ENCODE measurements at regions not wholly inside any gene's neighbourhood (a gene's known extent, or its start where the extent isn't known, plus 50 kb on each side); places are given as distances from the start of the nearest gene placed in this dataset.

DNA sequence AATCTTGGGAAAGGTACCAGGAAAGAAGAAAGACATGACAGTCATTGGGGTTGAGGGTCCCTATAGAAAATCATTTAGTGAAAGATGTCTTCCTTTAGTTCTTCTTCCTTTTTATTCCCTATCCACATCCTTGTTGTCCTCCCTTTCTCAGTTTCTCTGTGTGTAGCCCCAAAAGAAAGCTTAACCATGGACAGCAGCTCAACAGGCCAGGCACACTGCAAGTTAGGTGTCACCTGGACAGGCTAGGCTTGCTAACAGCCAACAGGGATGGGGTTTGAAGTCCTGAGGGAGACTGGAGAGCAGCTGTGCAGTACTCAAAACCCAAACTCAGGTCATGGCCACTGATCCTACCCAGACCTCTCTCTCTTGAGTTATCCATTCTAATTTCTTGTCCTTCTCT is 543.1 kb downstream of the TUSC7 start:
- no peak for TF ChIP-seq CTCF (IDR thresholded peaks at IDR 0.05)
- no peak for TF ChIP-seq POLR2A (IDR thresholded peaks at IDR 0.05)

Data from adrenal gland (tissue), 5 donors.